Astrocyte (in vitro differentiated cells and primary cell): ENCODE measurements at regions not wholly inside any gene's neighbourhood (a gene's known extent, or its start where the extent isn't known, plus 50 kb on each side); places are given as distances from the start of the nearest gene placed in this dataset.

ENCODE experiments used
- CTCF ChIP-seq: IDR thresholded peaks from 2 replicates; pipeline ENCODE4 v1.5.1; 2011; ENCODE audit warnings: low read depth, mild to moderate bottlenecking, inconsistent platforms, low read length, moderate library complexity; ENCODE audit not compliant: insufficient read depth
- EZH2 ChIP-seq: IDR thresholded peaks from 2 replicates; pipeline ENCODE4 v1.6.1; 2012; ENCODE audit warnings: mild to moderate bottlenecking, low read length, inconsistent platforms; ENCODE audit not compliant: insufficient read depth

DNA sequence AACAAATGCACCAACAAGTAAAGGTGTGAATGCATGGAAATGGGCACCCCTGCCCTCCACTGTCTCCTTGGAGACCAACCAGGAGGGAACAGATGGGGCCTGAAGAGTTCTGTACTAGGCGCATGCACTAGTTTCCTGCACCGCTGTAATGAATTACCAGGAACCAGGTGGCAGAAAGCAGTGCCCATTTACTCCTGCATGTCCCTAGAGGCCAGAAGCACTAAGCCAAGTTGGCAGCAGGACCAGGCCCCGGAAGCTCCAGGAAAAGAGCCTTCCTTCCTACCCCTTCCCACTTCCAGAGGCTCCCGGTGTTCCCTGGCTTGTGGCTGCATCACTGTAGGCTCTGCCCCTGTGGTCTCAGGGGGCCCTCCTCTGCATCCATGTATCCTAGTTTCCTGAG lies 237.5 kb upstream of the PPP2R2D start:
- TF ChIP-seq CTCF: no peak
- no peak for TF ChIP-seq EZH2
